ENCODE measurements at regions not wholly inside any gene's neighbourhood (a gene's known extent, or its start where the extent isn't known, plus 50 kb on each side); places are given as distances from the start of the nearest gene placed in this dataset.

DNA sequence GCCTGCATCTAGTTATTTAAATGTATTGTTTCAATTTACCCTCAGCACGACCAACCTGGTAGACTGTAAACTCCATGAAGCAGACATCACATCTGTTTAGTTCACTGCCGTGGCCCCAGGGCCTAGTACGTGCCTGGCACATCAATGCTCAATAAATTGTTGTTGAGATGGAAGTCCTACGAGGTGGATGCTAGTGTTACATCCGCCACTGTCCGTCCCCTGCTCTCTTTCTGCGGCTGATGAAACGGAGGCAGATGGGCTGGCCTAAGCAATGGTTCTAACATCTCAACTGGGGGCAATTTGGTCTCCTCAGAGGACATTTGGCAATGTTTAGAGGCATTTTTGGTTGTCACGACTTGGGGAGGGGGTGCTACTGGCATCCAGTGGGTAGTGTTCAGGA is 121.4 kb upstream of the IGSF21 start:
- TF ChIP-seq, protein P1, sequence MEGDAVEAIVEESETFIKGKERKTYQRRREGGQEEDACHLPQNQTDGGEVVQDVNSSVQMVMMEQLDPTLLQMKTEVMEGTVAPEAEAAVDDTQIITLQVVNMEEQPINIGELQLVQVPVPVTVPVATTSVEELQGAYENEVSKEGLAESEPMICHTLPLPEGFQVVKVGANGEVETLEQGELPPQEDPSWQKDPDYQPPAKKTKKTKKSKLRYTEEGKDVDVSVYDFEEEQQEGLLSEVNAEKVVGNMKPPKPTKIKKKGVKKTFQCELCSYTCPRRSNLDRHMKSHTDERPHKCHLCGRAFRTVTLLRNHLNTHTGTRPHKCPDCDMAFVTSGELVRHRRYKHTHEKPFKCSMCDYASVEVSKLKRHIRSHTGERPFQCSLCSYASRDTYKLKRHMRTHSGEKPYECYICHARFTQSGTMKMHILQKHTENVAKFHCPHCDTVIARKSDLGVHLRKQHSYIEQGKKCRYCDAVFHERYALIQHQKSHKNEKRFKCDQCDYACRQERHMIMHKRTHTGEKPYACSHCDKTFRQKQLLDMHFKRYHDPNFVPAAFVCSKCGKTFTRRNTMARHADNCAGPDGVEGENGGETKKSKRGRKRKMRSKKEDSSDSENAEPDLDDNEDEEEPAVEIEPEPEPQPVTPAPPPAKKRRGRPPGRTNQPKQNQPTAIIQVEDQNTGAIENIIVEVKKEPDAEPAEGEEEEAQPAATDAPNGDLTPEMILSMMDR (conservative IDR thresholded peaks at IDR 0.05) = no peak
- Mint-ChIP-seq H3K27ac (no peak overlapping the region), H3K36me3 (ENCODE audit: low read depth) (no peaks in the 10 kb centered on the region), H3K4me1 (no peaks in the 10 kb centered on the region), H3K4me3 (no peak overlapping the region), H3K27me3 (ENCODE audit: insufficient read depth) (no peaks in the 10 kb centered on the region), H3K9me3 (no peaks in the 10 kb centered on the region)
- DNase-seq = no peak
- no peaks in the 10 kb centered on the region for H3K9me3 ChIP-seq (ENCODE audit: control insufficient read depth, low read length)
- H3K36me3 ChIP-seq (ENCODE audit: control insufficient read depth, insufficient read depth, low read length) = no peaks in the 10 kb centered on the region
- 93 to 96% methylated on average over 3 to 9 of the region's 9 CpGs for WGBS, 2 experiments (ENCODE audit: insufficient coverage in 1 of 2, insufficient read length in 1 of 2)
- H3K27me3 ChIP-seq (ENCODE audit: control insufficient read depth, insufficient read depth, low read length, poor library complexity, severe bottlenecking) = peaks cover 6% of the 10 kb centered on the region
- H3K27ac ChIP-seq (ENCODE audit: low read depth, low read length) = no peak overlapping the region
- H3K4me3 ChIP-seq (ENCODE audit: low read length) = no peak overlapping the region
- no peak overlapping the region for H3K9ac ChIP-seq (ENCODE audit: extremely low read depth, low read length, poor library complexity, severe bottlenecking)
- no peaks in the 10 kb centered on the region for H3K4me1 ChIP-seq (ENCODE audit: control insufficient read depth, insufficient read depth, low read length)

DNA sequence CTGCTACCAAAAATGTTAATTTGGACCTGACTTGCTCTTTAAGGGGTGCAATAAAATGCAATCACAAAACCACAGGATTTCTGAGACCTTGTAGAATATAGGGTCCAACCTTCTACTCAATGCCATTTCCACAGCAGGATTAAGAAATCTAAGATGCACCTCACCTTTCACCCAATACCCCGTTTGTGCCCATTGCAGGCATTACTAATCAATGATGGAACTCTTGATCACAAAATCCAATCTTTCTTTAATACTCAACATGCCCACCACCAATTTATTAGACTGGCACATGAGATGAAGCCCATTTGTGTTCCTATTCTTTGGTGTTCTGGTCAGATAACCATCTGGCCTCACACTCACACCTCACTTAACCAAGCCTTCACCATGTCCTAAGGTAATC is 117.2 kb upstream of the IGSF21 start:
- no peaks in the 10 kb centered on the region for H3K27me3 Mint-ChIP-seq (ENCODE audit: insufficient read depth)
- no peak overlapping the region for H3K27ac ChIP-seq (ENCODE audit: low read depth, low read length)
- DNase-seq = no peak

DNA sequence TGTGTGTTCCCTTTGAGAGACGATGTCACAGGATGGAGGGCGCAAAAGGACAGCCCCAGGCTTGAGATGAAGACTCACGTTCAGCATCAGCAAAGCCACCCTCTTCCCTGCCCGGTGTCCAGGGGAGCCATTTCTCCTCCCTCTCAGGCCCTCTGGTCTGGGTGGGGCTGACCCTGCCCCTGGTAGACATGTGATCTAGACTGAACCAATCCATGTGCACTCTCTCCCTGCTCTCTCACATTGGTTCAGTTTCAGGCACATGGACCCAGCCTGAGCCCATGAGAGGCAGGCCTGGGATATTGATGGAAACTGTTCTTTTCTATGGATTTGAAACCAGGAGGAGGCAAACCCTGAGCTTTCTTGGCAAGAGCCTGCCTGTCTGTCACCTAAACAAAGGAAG is 115.6 kb upstream of the IGSF21 start:
- Histone ChIP-seq H3K27me3 (ENCODE audit: control insufficient read depth, insufficient read depth, low read length, poor library complexity, severe bottlenecking) (no peaks in the 10 kb centered on the region), H3K4me1 (ENCODE audit: control insufficient read depth, insufficient read depth, low read length) (peaks cover 4% of the 10 kb centered on the region), H3K9me3 (ENCODE audit: control insufficient read depth, low read length) (no peaks in the 10 kb centered on the region), H3K36me3 (ENCODE audit: control insufficient read depth, insufficient read depth, low read length) (no peaks in the 10 kb centered on the region), H3K4me3 (ENCODE audit: low read length) (no peak overlapping the region), H3K27ac (ENCODE audit: low read depth, low read length) (no peak overlapping the region), H3K9ac (ENCODE audit: extremely low read depth, low read length, poor library complexity, severe bottlenecking) (no peak overlapping the region)
- TF ChIP-seq, protein P1 (conservative IDR thresholded peaks at IDR 0.05) = no peak
- DNase-seq = no peak
- Mint-ChIP-seq H3K4me1 (peaks cover 9% of the 10 kb centered on the region), H3K27ac (no peak overlapping the region), H3K36me3 (ENCODE audit: low read depth) (no peaks in the 10 kb centered on the region), H3K4me3 (no peak overlapping the region), H3K9me3 (no peaks in the 10 kb centered on the region), H3K27me3 (ENCODE audit: insufficient read depth) (peaks cover 3% of the 10 kb centered on the region)
- WGBS, 2 experiments (ENCODE audit: insufficient coverage in 1 of 2, insufficient read length in 1 of 2) = 83 to 91% methylated on average over 2 to 4 of the region's 4 CpGs

More for the DNA sequence above, 117.2 kb upstream of the IGSF21 start:
- Mint-ChIP-seq H3K36me3 (ENCODE audit: low read depth) (no peaks in the 10 kb centered on the region), H3K9me3 (no peaks in the 10 kb centered on the region), H3K4me1 (peaks cover 9% of the 10 kb centered on the region), H3K27ac (no peak overlapping the region), H3K4me3 (no peak overlapping the region)
- H3K4me1 ChIP-seq (ENCODE audit: control insufficient read depth, insufficient read depth, low read length) = peaks cover 4% of the 10 kb centered on the region
- no peaks in the 10 kb centered on the region for H3K36me3 ChIP-seq (ENCODE audit: control insufficient read depth, insufficient read depth, low read length)
- no peaks in the 10 kb centered on the region for H3K9me3 ChIP-seq (ENCODE audit: control insufficient read depth, low read length)
- 90 to 100% methylated on average over 1 of the region's 1 CpG for WGBS, 2 experiments (ENCODE audit: insufficient coverage in 1 of 2, insufficient read length in 1 of 2)
- H3K4me3 ChIP-seq (ENCODE audit: low read length) = no peak overlapping the region
- H3K27me3 ChIP-seq (ENCODE audit: control insufficient read depth, insufficient read depth, low read length, poor library complexity, severe bottlenecking) = no peaks in the 10 kb centered on the region
- TF ChIP-seq, protein P1 (conservative IDR thresholded peaks at IDR 0.05) = no peak
- H3K9ac ChIP-seq (ENCODE audit: extremely low read depth, low read length, poor library complexity, severe bottlenecking) = no peak overlapping the region

All from endodermal cell (in vitro differentiated cells).